ENCODE measurements at regions not wholly inside any gene's neighbourhood (a gene's known extent, or its start where the extent isn't known, plus 50 kb on each side); places are given as distances from the start of the nearest gene placed in this dataset.

DNA sequence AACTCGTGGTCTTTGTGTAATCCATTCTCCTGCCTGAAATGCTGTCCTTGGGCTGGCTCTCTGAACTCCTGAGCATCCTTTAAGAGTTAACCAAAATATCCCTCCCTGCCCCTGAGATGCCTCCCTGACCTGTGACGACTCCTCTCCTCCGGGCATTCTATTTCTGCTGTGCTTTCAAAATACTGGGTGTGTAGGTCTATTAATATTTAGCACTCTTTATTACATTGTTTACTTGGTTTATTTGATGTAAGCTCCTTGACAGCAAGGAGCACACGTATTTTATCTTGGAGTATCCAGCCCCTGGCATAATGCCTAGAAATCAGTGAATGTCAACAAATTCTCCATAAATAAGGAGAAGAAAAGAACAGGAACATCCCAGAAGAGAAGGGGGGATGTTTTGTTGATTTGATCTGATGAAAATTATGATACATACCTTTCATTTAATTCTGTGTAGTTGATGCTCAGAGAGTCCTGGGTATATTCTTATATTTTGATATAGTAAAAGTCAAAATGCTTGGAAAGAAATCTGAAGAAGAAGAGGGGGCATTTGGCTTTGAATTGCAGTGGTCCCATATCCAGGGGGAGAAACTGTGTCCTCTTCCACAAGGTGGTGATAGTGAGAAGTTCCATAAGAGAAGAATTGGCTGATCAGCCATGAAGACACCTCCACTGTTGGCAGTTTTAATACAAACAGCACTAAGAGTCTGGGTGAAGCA, 107.7 kb upstream of the MPP7 start:
- Mint-ChIP-seq H3K36me3 (no peaks in the 10 kb centered on the region), H3K4me3 (no peak overlapping the region), H3K4me1 (peaks cover 0 to 5% (median 0%) of the 10 kb centered on the region in 4 donors), H3K9me3 (peaks cover 0 to 8% (median 2%) of the 10 kb centered on the region in 7 donors), H3K27me3 (peaks cover 15% of the 10 kb centered on the region), H3K27ac (no peak overlapping the region)
- Histone ChIP-seq H3K4me3 (ENCODE audit: low read depth, low read length) (no peak overlapping the region), H3K9me3 (ENCODE audit: control insufficient read depth in 2 of 2, low read length in 2 of 2) (no peaks in the 10 kb centered on the region), H3K4me1 (ENCODE audit: control insufficient read depth, insufficient read depth, low read length, poor library complexity, severe bottlenecking) (no peaks in the 10 kb centered on the region), H3K36me3 (ENCODE audit: control insufficient read depth, insufficient read depth, low read length) (no peaks in the 10 kb centered on the region), H3K27ac (ENCODE audit: insufficient read depth, low read length, poor library complexity, severe bottlenecking) (no peak overlapping the region), H3K27me3 (ENCODE audit: control insufficient read depth, insufficient read depth, low read length) (no peaks in the 10 kb centered on the region)
- ATAC-seq (ENCODE audit: low read depth in 2 of 2) (no peak), DNase-seq (no peak)

DNA sequence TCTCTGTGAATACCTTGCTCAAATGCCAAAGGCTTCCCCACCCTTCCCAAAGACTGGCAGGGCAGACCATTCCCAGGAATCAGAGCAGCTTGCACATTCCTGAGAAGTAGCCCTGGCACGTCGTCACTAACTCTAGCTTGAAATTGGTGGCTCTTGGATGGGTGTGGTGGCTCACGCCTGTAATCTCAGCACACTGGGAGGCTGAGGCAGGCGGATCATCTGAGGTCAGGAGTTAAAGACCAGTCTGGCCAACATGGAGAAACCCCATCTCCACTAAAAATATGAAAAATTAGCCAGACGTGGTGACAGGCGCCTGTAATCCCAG, 108.2 kb upstream of the MPP7 start:
- ATAC-seq (ENCODE audit: low read depth in 2 of 2): no peak
- H3K36me3 ChIP-seq (ENCODE audit: control insufficient read depth, insufficient read depth, low read length): no peaks in the 10 kb centered on the region
- Mint-ChIP-seq H3K27ac (no peak overlapping the region), H3K36me3 (no peaks in the 10 kb centered on the region), H3K27me3 (peaks cover 15% of the 10 kb centered on the region), H3K4me3 (no peak overlapping the region), H3K9me3 (peaks cover 0 to 8% (median 2%) of the 10 kb centered on the region in 7 donors), H3K4me1 (peaks cover 0 to 5% (median 0%) of the 10 kb centered on the region in 4 donors)
- no peak overlapping the region for H3K27ac ChIP-seq (ENCODE audit: insufficient read depth, low read length, poor library complexity, severe bottlenecking)
- H3K9me3 ChIP-seq (ENCODE audit: control insufficient read depth in 2 of 2, low read length in 2 of 2): no peaks in the 10 kb centered on the region
- H3K27me3 ChIP-seq (ENCODE audit: control insufficient read depth, insufficient read depth, low read length): no peaks in the 10 kb centered on the region
- H3K4me1 ChIP-seq (ENCODE audit: control insufficient read depth, insufficient read depth, low read length, poor library complexity, severe bottlenecking): no peaks in the 10 kb centered on the region
- no peak for DNase-seq
- no peak overlapping the region for H3K4me3 ChIP-seq (ENCODE audit: low read depth, low read length)

- Histone ChIP-seq H3K9me3 (ENCODE audit: control insufficient read depth in 2 of 2, low read length in 2 of 2) (no peaks in the 10 kb centered on the region), H3K36me3 (ENCODE audit: control insufficient read depth, insufficient read depth, low read length) (no peaks in the 10 kb centered on the region), H3K4me1 (ENCODE audit: control insufficient read depth, insufficient read depth, low read length, poor library complexity, severe bottlenecking) (no peaks in the 10 kb centered on the region), H3K27me3 (ENCODE audit: control insufficient read depth, insufficient read depth, low read length) (no peaks in the 10 kb centered on the region), H3K4me3 (ENCODE audit: low read depth, low read length) (no peak overlapping the region), H3K27ac (ENCODE audit: insufficient read depth, low read length, poor library complexity, severe bottlenecking) (no peak overlapping the region)
- no peaks in the 10 kb centered on the region for H3K36me3 Mint-ChIP-seq
- DNase-seq (peak in 1 of 3 donors; percentile 72), ATAC-seq (ENCODE audit: low read depth in 2 of 2) (peak in 1 of 2 donors; percentile 28)
- no peak overlapping the region for H3K27ac Mint-ChIP-seq
- peaks cover 0 to 8% (median 2%) of the 10 kb centered on the region in 7 donors for H3K9me3 Mint-ChIP-seq
- H3K4me1 Mint-ChIP-seq: peaks cover 0 to 5% (median 0%) of the 10 kb centered on the region in 4 donors
- peaks cover 16% of the 10 kb centered on the region for H3K27me3 Mint-ChIP-seq
- H3K4me3 Mint-ChIP-seq: no peak overlapping the region
Measured at GRCh38 chr10:28411648-28412047, 108.8 kb upstream of the MPP7 start.

DNA sequence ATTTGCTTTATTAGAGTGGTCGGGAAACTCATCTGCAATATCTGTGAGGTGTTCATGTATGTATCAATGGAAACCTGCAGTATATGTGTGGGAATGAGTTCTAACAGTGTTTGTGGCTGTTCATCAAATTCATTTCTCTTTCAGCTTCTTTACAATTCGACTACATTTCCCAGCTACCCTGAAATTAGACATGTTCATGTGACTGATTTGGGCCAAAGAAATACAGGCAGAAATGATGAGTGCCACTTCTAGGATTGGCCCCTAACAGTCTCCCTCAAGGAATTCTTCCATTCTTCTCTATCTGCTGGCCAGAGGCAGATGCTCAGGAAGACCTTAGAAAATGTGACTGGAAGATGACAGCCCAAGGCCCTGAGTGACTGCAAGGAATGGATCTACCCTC, 114.8 kb upstream of the WAC start:
- Histone ChIP-seq H3K27ac (ENCODE audit: insufficient read depth, low read length, poor library complexity, severe bottlenecking) (no peak overlapping the region), H3K4me3 (ENCODE audit: low read depth, low read length) (no peak overlapping the region), H3K27me3 (ENCODE audit: control insufficient read depth, insufficient read depth, low read length) (peaks cover 6% of the 10 kb centered on the region), H3K9me3 (ENCODE audit: control insufficient read depth in 2 of 2, low read length in 2 of 2) (no peaks in the 10 kb centered on the region), H3K4me1 (ENCODE audit: control insufficient read depth, insufficient read depth, low read length, poor library complexity, severe bottlenecking) (no peaks in the 10 kb centered on the region), H3K36me3 (ENCODE audit: control insufficient read depth, insufficient read depth, low read length) (no peaks in the 10 kb centered on the region)
- ATAC-seq (ENCODE audit: low read depth in 2 of 2): no peak
- H3K27me3 Mint-ChIP-seq: peaks cover 32% of the 10 kb centered on the region
- H3K36me3 Mint-ChIP-seq: no peaks in the 10 kb centered on the region
- no peak overlapping the region for H3K4me3 Mint-ChIP-seq
- H3K27ac Mint-ChIP-seq: no peak overlapping the region
- H3K9me3 Mint-ChIP-seq: peaks cover 0 to 7% (median 2%) of the 10 kb centered on the region in 7 donors
- no peaks in the 10 kb centered on the region for H3K4me1 Mint-ChIP-seq
- no peak for DNase-seq

GRCh38 chr10:28425422-28425821, 107.5 kb upstream of the WAC start:
- peaks cover 5% of the 10 kb centered on the region for H3K27me3 ChIP-seq (ENCODE audit: control insufficient read depth, insufficient read depth, low read length)
- H3K27ac Mint-ChIP-seq: no peak overlapping the region
- H3K4me3 Mint-ChIP-seq: no peak overlapping the region
- H3K4me1 ChIP-seq (ENCODE audit: control insufficient read depth, insufficient read depth, low read length, poor library complexity, severe bottlenecking): no peaks in the 10 kb centered on the region
- DNase-seq (no peak), ATAC-seq (ENCODE audit: low read depth in 2 of 2) (no peak)
- H3K4me1 Mint-ChIP-seq: peaks cover 0 to 3% (median under 1%) of the 10 kb centered on the region in 4 donors
- H3K36me3 Mint-ChIP-seq: no peaks in the 10 kb centered on the region
- H3K4me3 ChIP-seq (ENCODE audit: low read depth, low read length): no peak overlapping the region
- no peaks in the 10 kb centered on the region for H3K9me3 ChIP-seq (ENCODE audit: control insufficient read depth in 2 of 2, low read length in 2 of 2)
- H3K36me3 ChIP-seq (ENCODE audit: control insufficient read depth, insufficient read depth, low read length): no peaks in the 10 kb centered on the region
- H3K27ac ChIP-seq (ENCODE audit: insufficient read depth, low read length, poor library complexity, severe bottlenecking): no peak overlapping the region
- peaks cover 0 to 3% (median 0%) of the 10 kb centered on the region in 7 donors for H3K9me3 Mint-ChIP-seq
- H3K27me3 Mint-ChIP-seq: peaks cover 36% of the 10 kb centered on the region

- H3K27me3 Mint-ChIP-seq: peaks cover 37% of the 10 kb centered on the region
- ATAC-seq (ENCODE audit: low read depth in 2 of 2) (no peak), DNase-seq (no peak)
- Histone ChIP-seq H3K4me3 (ENCODE audit: low read depth, low read length) (no peak overlapping the region), H3K9me3 (ENCODE audit: control insufficient read depth in 2 of 2, low read length in 2 of 2) (no peaks in the 10 kb centered on the region), H3K4me1 (ENCODE audit: control insufficient read depth, insufficient read depth, low read length, poor library complexity, severe bottlenecking) (no peaks in the 10 kb centered on the region), H3K36me3 (ENCODE audit: control insufficient read depth, insufficient read depth, low read length) (no peaks in the 10 kb centered on the region), H3K27ac (ENCODE audit: insufficient read depth, low read length, poor library complexity, severe bottlenecking) (no peak overlapping the region), H3K27me3 (ENCODE audit: control insufficient read depth, insufficient read depth, low read length) (peaks cover 5% of the 10 kb centered on the region)
- peaks cover 0 to 8% (median 3%) of the 10 kb centered on the region in 4 donors for H3K4me1 Mint-ChIP-seq
- H3K27ac Mint-ChIP-seq: no peak overlapping the region
- no peaks in the 10 kb centered on the region for H3K36me3 Mint-ChIP-seq
- H3K4me3 Mint-ChIP-seq: no peak overlapping the region
- peaks cover 0 to 7% (median 0%) of the 10 kb centered on the region in 7 donors for H3K9me3 Mint-ChIP-seq
Measured at GRCh38 chr10:28426392-28427159, 106.3 kb upstream of the WAC start.

GRCh38 chr10:28427376-28427775, 105.5 kb upstream of the WAC start:
- no peaks in the 10 kb centered on the region for H3K4me1 ChIP-seq (ENCODE audit: control insufficient read depth, insufficient read depth, low read length, poor library complexity, severe bottlenecking)
- Mint-ChIP-seq H3K9me3 (peaks cover 0 to 7% (median 0%) of the 10 kb centered on the region in 7 donors), H3K4me3 (no peak overlapping the region), H3K27me3 (peaks cover 41% of the 10 kb centered on the region), H3K4me1 (peaks cover 4 to 11% (median 6%) of the 10 kb centered on the region in 4 donors), H3K27ac (no peak overlapping the region), H3K36me3 (no peaks in the 10 kb centered on the region)
- H3K4me3 ChIP-seq (ENCODE audit: low read depth, low read length): no peak overlapping the region
- no peaks in the 10 kb centered on the region for H3K9me3 ChIP-seq (ENCODE audit: control insufficient read depth in 2 of 2, low read length in 2 of 2)
- no peak for ATAC-seq (ENCODE audit: low read depth in 2 of 2)
- no peak overlapping the region for H3K27ac ChIP-seq (ENCODE audit: insufficient read depth, low read length, poor library complexity, severe bottlenecking)
- DNase-seq: no peak
- H3K36me3 ChIP-seq (ENCODE audit: control insufficient read depth, insufficient read depth, low read length): no peaks in the 10 kb centered on the region
- peaks cover 5% of the 10 kb centered on the region for H3K27me3 ChIP-seq (ENCODE audit: control insufficient read depth, insufficient read depth, low read length)

Measured in CD4-positive, CD25-positive, alpha-beta regulatory T cell (primary cell).